Spleen (tissue), 11 donors: ENCODE measurements at regions not wholly inside any gene's neighbourhood (a gene's known extent, or its start where the extent isn't known, plus 50 kb on each side); places are given as distances from the start of the nearest gene placed in this dataset.

Experiments
- DNase-seq: peaks from one replicate; pipeline ENCODE4 v3.0.0-alpha.2; 2020
- H3K27ac ChIP-seq, 8 donors: fragments of 200-600 bp; sonication (generic) in 7 of 8; 1 replicate in 4 of 8; 2 replicates in 4 of 8; pipeline versions ENCODE4 v1.5.0 to v1.8.0; 2016 to 2021; ENCODE audit warnings: inconsistent platforms in 4 of 8, mild to moderate bottlenecking in 4 of 8, moderate library complexity in 1 of 8
- H3K27me3 ChIP-seq, 7 donors: fragments of 200-600 bp; sonication (generic) in 6 of 7; replicated peaks in 1 of 7; 1 replicate in 4 of 7; 2 replicates in 3 of 7; pipeline versions ENCODE4 v1.5.0 to v1.8.0; 2016 to 2021; ENCODE audit warnings: inconsistent platforms in 3 of 7, mild to moderate bottlenecking in 1 of 7
- H3K36me3 ChIP-seq, 6 donors: fragments of 200-600 bp; sonication (generic) in 5 of 6; 1 replicate in 4 of 6; 2 replicates in 2 of 6; pipeline versions ENCODE4 v1.5.0 to v1.8.0; 2016 to 2021; ENCODE audit warnings: inconsistent platforms in 2 of 6
- H3K4me1 ChIP-seq, 6 donors: fragments of 200-600 bp; sonication (generic) in 5 of 6; 1 replicate in 3 of 6; 2 replicates in 3 of 6; pipeline versions ENCODE4 v1.5.0 to v1.8.0; 2016 to 2021; ENCODE audit warnings: inconsistent platforms in 3 of 6
- H3K4me3 ChIP-seq, 8 donors: fragments of 200-600 bp; sonication (generic) in 7 of 8; 1 replicate in 4 of 8; 2 replicates in 4 of 8; pipeline versions ENCODE4 v1.5.0 to v1.8.0; 2016 to 2021; ENCODE audit warnings: inconsistent platforms in 4 of 8, mild to moderate bottlenecking in 4 of 8, moderate library complexity in 2 of 8
- H3K9me3 ChIP-seq, 8 donors: fragments of 200-600 bp; sonication (generic) in 7 of 8; 1 replicate in 4 of 8; 2 replicates in 4 of 8; pipeline versions ENCODE4 v1.5.0 to v1.8.0; 2016 to 2021; ENCODE audit warnings: inconsistent platforms in 4 of 8
- CTCF ChIP-seq, 11 experiments: fragments of 200-600 bp in 7 of 11; fragments of 450-650 bp in 4 of 11; sonication (generic) in 4 of 11; IDR thresholded peaks in 8 of 11; conservative IDR thresholded peaks in 3 of 11; 1 replicate in 7 of 11; 2 replicates in 4 of 11; pipeline versions ENCODE4 v1.4.0 to v1.8.0; 2016 to 2021; ENCODE audit warnings: antibody characterized with exemption in 11 of 11, inconsistent platforms in 4 of 11, mild to moderate bottlenecking in 1 of 11
- POLR2A ChIP-seq, 3 donors: fragments of 450-650 bp; IDR thresholded peaks; one replicate each; pipeline ENCODE4 v1.5.1; 2017; ENCODE audit warnings: antibody characterized with exemption in 3 of 3, mild to moderate bottlenecking in 1 of 3
- POLR2AphosphoS5 ChIP-seq, 3 donors: sonication (generic); formaldehyde crosslinking; IDR thresholded peaks; one replicate each; pipeline ENCODE4 v1.5.1; 2017; ENCODE audit warnings: antibody characterized with exemption in 3 of 3
- WGBS, 5 donors: extraction: QIAGEN DNeasy Blood & Tissue Kit in 3 of 5; methylation state at CpG; one replicate each; pipeline versions ENCODE4 v1.1.5 to v1.1.7; 2013 to 2018; 5-methylcytosine and 5-hydroxymethylcytosine counted together
- intact Hi-C: fragments of 100-400 bp; cut with DNase I; formaldehyde crosslinking; loops from one replicate; pipeline ENCODE4 v1.15.0; 2023; ENCODE audit warnings: low total_unique reads
- donor health status: healthy with polysubstance abuse.
- donor health status: DM: no; HTN: no; CAD: no; lungs with moderate emphysema.
- donor health status: DM: no; HTN: no; CAD: no.
- donor health status: Bipolar disorder and iron deficiency.
- donor health status: healthy.
- donor health status: DM: no; HTN: no; CAD: no.
- donor health status: DM: yes; HTN: yes; CAD: no.

DNA sequence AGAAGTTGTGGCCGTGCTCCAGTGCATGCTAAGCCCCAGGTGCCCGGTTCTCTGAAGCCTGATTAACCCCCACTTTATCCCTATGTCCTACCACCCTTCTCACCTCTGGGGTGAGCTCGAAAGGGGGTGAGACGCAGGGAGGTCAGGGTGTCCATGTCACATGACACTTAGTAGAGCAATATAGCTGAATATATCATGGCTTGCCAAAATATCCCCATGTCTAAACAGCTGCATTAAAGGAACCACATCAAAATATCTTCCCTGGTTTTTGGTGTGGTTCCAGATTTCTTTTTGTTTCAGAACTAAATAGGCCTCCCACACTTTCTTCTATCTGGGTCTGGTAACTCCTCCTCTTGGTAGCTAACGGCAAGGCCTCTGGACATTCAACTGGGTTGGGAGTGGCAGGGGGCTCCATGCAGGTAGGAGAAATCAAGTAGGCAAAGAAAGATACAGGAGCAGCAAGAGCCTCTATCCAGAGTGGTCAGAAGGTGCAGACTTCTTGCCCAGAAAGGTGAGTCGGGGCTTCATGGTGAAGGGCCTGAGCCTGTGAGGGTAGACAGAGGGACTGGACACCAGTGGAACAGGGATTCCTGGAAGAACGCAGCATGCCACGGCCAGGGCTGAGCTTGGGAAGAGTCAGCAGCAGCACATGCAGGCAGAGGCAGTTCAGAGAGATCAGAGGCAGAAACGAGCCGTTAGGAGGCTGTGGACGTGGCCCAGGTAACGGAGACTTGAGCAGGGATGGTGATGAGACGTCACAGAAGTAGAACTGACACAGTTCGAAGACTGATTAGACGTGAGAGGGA is 202.8 kb upstream of the DIO3 start:
- peak; percentile 62 for DNase-seq
- Histone ChIP-seq H3K4me3 (no peak overlapping the region), H3K9me3 (peaks cover 0 to 38% (median 16%) of the 10 kb centered on the region in 8 donors), H3K36me3 (no peaks in the 10 kb centered on the region), H3K4me1 (peaks cover 0 to 35% (median 4%) of the 10 kb centered on the region in 6 donors), H3K27me3 (peaks cover 0 to 30% (median 0%) of the 10 kb centered on the region in 7 donors), H3K27ac (no peak overlapping the region)
- TF ChIP-seq POLR2A (IDR thresholded peaks at IDR 0.05) (no peak), POLR2AphosphoS5 (IDR thresholded peaks at IDR 0.05) (no peak), CTCF (IDR thresholded peaks at IDR 0.05 in 8 of 11, conservative IDR thresholded peaks at IDR 0.05 in 3 of 11) (no peak)
- 78 to 81% (median 79%) methylated on average over 15 of the region's 15 CpGs for WGBS, 5 donors
- intact Hi-C loops: no loop called here

GRCh38 chr14:101359221-101360053 is 201.9 kb upstream of the DIO3 start:
- no peak for TF ChIP-seq POLR2A (IDR thresholded peaks at IDR 0.05)
- no peak for TF ChIP-seq POLR2AphosphoS5 (IDR thresholded peaks at IDR 0.05)
- TF ChIP-seq CTCF (IDR thresholded peaks at IDR 0.05 in 8 of 11, conservative IDR thresholded peaks at IDR 0.05 in 3 of 11): no peak
- intact Hi-C loops: loop anchor here (5.0 kb wide), 1 partner anchor 48 kb away; no protein-coding TSS in a partner anchor
- Histone ChIP-seq H3K4me3 (no peak overlapping the region), H3K4me1 (peaks cover 0 to 39% (median 4%) of the 10 kb centered on the region in 6 donors), H3K36me3 (no peaks in the 10 kb centered on the region), H3K27ac (no peak overlapping the region), H3K27me3 (peaks cover 0 to 36% (median 0%) of the 10 kb centered on the region in 7 donors), H3K9me3 (peaks cover 0 to 29% (median 10%) of the 10 kb centered on the region in 8 donors)
- peak; percentile 57 for DNase-seq
- 51 to 71% (median 56%) methylated on average over 17 to 19 of the region's 19 CpGs for WGBS, 5 donors

GRCh38 chr14:101360054-101360911 is 201.0 kb upstream of the DIO3 start:
- TF ChIP-seq POLR2AphosphoS5 (IDR thresholded peaks at IDR 0.05) (peak; percentile 7 to 74 (median 66)), POLR2A (IDR thresholded peaks at IDR 0.05) (no peak)
- no peak overlapping the region for H3K4me3 ChIP-seq
- peaks cover 0 to 45% (median 0%) of the 10 kb centered on the region in 7 donors for H3K27me3 ChIP-seq
- peak; percentile 76 for DNase-seq
- H3K9me3 ChIP-seq: peaks cover 0 to 21% (median 5%) of the 10 kb centered on the region in 8 donors
- no peaks in the 10 kb centered on the region for H3K36me3 ChIP-seq
- 48 to 69% (median 60%) methylated on average over 20 to 21 of the region's 21 CpGs for WGBS, 5 donors
- peaks cover 0 to 39% (median 6%) of the 10 kb centered on the region in 6 donors for H3K4me1 ChIP-seq
- H3K27ac ChIP-seq: no peak overlapping the region
- intact Hi-C loops: loop anchor here (5.0 kb wide), 1 partner anchor 47 kb away; no protein-coding TSS in a partner anchor

- WGBS, 5 donors: 45 to 62% (median 52%) methylated on average over 15 to 16 of the region's 16 CpGs
- H3K27ac ChIP-seq: no peak overlapping the region
- DNase-seq: peak; percentile 80
Observed at GRCh38 chr14:101361044-101361443, 200.3 kb upstream of the DIO3 start.

More at GRCh38 chr14:101361044-101361443, 200.3 kb upstream of the DIO3 start:
- H3K4me1 ChIP-seq: peaks cover 0 to 39% (median 10%) of the 10 kb centered on the region in 6 donors
- no peaks in the 10 kb centered on the region for H3K36me3 ChIP-seq
- intact Hi-C loops: loop anchor here (5.0 kb wide), 1 partner anchor 46 kb away; no protein-coding TSS in a partner anchor
- H3K27me3 ChIP-seq: peaks cover 0 to 49% (median 0%) of the 10 kb centered on the region in 7 donors
- peak; percentile 22 to 48 (median 45) for TF ChIP-seq POLR2AphosphoS5 (IDR thresholded peaks at IDR 0.05)
- TF ChIP-seq CTCF (IDR thresholded peaks at IDR 0.05 in 8 of 11, conservative IDR thresholded peaks at IDR 0.05 in 3 of 11): no peak
- peaks cover 0 to 16% (median 5%) of the 10 kb centered on the region in 8 donors for H3K9me3 ChIP-seq
- H3K4me3 ChIP-seq: no peak overlapping the region
